SK-N-DZ (cell line): ENCODE measurements at regions not wholly inside any gene's neighbourhood (a gene's known extent, or its start where the extent isn't known, plus 50 kb on each side); places are given as distances from the start of the nearest gene placed in this dataset.

Source experiments
- DNase-seq: peaks from one replicate; pipeline ENCODE4 v3.0.0-alpha.2; 2015; ENCODE audit warnings: low spot score

DNA sequence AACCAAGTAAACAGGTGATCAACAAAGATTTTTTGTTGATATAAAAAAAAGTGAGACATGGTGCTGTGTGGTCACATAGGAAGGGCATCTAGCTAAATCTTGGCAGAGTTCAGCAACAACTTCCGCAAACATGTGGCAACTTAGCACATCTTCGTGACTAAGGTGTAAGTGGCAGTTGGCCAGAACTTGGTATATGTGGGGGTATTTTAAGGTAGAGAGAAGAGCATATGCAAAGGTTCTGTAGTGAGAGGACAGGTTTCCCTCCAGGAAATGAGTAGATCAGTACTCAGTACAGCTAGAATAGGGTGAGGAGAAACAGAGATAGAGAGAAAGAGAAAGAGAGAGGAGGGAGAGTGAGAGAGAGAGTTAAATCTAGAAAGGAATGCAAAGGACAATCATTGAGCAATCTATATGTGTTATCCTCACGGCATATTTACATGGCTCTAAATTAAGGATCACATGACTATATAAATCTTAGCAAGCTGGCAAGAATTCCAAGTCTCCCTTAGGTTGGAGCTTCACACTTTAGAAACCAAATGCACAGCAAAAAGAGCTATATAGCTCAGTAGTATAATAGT is 227.7 kb upstream of the HMGA2 start:
- no peak for DNase-seq

DNA sequence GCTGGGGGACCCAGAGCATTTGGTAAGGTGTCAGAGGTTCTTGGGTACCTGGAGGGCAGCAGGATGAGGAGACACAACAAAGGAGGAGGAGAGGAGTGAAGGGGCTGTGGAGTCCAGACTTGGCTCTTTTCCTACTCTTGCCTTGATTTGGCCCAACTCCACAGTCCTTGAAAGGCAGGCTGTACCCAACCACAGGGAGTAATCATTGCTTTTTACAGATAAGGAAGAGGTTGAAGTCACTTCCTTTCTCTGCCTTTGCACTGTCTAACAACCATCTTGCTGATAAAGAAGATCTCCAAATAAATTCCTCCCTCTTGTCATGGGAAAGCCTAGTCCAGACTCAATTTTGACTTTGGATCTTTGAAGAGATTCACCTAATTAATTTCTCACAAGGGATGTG is 226.8 kb upstream of the HMGA2 start:
- DNase-seq: no peak

DNA sequence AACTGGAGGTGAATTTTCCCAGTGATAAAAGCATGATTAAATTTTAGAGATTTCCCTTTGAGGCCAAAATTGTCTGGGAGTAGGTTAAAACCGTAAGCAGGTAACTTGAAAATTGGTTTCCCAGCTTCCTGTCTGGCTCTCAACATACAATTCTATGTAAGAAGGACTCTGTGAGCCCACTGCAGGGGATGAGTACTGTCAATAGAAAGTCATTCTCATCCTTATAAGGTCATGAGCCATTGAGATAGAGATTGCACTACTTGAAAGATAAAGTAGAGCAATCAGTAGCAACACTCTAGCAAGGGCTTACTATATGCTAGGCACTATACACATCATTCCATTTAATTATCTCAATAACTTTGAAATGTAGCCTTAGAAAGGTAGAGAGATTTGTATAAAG is 225.6 kb upstream of the HMGA2 start:
- no peak for DNase-seq

DNA sequence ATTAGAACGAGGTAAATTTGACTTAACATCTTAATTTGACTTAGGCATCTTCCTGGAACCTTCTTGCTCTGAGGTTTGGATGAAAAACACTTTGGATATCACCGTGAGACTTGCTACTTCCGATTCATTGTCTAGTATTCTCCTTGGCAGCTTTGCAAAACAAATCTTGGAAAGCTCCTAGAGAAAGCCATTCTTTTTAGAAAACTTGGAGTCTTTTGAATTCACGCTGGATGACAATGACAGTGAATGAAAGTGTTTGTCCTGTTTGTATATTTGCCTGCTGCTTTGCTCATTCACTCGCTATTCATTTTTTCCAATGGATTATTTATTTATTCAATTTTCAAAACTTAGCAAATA is 222.1 kb upstream of the HMGA2 start:
- no peak for DNase-seq

DNA sequence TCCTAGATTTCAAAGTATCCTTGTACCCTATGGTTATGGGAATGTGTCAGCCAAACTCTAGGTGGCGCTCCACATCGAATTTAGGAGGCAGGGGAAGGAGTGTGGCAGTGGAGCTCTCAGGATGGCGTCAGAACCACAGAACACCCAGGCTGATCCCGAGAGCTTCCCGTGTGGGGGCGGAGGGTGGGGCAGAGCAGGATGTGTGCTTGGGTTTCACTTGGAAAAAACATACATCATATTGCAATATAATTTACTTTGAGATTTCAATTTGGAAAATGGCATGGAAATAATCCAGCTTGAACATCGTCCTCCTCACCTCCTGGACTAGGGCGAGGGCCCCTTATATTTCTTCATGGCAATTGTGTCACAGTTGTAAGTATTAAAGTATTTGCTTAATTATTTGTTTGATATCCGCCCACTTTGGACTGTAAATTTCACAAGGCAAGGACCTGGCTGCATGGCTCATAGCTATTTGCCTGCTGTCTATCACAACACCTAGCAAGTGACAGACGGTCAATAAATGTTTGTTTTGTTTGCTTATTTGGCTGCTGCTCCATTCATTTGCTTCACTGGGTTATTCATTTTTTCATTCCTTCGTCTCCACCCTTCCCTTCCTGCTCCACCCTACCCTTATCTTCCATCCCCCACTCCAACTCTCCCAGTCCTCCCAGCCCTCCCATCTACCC is 221.5 kb upstream of the HMGA2 start:
- DNase-seq: no peak

DNA sequence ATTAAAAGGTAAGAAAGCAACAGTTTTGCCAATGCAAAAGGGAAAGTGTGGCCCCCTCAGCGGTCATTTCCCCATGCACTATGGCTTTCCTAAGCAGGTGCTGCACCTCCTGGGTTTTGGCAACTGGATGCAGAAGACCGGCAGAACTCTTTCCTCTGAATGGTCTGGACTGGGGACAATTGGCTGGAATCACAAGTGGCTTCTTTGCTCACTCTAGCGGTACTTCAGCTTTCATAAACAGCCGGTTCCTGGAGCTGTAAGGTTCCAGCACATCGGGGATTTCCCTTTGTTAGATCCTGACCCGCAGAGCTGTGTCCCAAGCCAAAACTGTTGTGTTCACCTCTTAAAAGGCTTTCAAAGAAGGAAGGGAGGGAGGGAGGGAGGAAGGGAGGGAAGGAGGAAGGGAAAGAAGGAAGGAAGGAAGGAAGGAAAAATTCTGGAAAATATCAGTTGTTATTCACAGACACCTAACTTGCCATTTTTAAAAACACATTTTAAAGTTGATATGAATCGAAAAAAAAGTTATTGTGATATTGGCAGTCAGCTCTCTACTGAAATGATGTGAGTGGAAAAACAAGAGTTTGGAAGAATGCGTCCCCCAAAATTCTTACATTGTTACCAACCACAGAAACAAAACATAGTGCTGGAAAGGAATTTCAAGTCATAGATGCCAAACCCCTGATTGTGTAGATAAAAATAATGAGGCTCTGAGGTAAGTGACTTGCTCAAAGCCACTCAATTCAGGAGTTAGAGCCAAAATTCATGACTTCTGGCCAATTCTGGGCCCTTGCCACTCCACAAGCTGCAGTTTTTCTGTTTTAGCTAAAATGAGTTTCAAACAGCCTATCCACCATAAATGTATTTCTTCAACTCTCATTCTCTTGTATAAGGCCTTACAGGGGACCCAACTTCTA is 220.6 kb upstream of the HMGA2 start:
- DNase-seq: no peak

DNA sequence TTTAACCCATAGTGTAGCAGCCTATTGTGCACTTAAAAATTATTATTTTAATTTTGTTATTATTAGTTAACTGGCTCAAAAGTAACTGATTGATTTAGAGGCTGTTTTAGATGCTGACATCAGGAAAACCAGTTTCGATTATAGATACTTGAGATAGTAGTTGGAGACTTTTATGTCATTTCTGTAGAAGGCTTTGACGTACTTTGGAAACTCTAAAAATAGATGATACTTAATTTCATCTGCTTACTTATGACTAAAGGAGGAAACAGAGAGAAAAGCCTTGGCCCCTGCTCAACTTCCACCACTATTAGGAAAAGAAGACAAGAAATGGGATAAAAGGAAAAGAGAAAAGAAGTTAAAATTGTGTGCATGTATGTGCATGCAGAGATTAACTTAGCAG is 219.3 kb upstream of the HMGA2 start:
- no peak for DNase-seq

DNA sequence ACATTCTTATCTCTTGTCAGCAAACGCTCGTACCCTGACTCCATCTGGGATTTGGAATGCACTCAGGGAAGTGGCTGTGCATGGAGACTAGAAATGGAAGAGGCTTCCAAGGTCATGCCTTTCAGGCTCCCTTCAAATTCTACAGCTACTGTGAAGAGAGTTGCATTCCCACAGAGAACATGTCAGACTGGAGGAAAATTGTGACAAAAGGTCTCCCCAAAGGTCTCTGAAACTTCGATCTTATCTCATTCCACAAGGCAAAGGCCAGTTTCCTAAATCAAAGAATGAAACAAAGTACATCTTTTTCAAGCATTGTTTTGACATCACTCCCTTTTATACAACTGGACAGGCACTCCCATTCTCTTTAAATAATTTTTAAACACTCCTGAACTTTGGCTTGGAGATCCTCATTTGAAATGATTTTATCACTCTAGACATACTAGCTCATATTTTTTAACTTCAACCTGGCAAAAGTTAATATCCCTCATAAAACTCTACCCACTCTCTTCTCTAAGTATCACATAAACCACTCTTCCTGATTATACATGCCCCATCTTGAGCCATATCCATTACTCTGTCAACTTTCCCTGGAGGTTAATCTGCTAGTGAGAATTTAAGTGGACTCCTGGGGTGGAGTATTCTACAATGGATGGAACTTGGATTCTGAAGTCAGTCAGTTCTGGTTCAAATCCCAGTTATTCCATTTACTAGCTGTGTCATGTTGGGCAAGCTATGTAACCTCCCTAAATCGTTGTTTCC is 218.1 kb upstream of the HMGA2 start:
- DNase-seq: no peak

DNA sequence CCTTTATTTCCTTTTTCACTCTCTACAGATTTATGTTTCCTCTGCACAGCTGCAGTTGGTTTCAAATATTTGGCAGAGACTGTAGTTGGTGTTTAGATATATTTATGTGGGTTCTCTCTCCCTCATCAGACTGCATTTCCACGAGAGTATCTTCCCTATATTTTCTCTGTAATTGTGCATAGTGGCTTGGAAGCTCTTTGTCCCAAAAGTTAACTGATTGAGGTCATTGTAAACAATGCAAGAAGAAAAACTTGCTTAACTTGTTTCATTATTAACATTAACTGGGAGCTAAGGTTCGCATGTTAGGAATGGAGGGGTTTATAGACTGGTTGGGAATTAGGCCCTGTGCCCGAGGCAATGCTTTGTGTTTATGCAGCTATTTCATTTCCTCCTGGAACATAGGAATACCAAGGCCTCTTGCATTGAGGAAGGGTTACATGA is 216.9 kb upstream of the HMGA2 start:
- no peak for DNase-seq

DNA sequence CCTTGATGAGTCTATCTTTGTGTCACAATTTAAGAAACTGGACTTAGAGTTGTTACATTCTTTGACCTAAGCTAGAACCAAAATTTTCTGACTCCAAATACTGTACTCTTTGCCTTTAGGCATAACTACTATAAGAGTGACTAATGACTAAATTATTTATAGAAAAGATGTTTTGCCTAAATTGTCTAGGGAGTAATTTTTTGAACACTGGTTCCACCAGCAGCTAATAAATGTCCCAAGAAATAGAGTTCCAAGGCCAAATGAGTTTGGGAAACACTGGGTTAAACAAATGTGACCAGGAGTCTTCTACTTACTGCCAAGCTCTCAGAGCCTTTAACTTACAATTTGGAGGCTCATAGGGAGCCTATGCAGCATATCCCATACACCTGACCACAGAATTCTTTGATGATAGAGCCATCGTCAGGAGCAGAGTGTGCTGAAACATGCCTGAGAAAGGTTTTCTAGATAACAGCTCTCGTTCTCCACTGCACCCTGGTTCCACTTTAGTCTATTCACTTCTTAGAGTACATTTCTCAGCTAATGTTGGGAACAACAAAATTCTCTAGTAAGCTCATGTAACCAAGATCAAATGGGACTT is 215.9 kb upstream of the HMGA2 start:
- no peak for DNase-seq

DNA sequence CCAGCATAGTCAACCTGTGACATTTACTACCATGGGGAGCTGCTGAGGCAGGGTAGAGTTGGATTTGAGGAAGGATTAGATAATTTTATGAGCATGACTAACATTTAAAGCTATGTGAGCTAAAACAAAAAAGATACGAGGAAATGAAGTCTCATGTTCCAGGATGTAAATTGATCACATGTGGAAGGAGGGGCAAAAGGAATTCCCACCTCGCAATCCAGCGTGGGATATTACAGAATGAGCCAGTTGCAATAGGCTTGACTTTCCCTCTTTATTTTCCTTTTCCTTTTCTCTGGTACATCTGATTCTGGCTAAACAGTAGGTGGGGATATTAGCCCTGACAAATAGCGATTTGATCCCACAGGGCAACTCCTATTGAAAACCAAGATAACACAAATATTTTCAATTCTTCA is 214.9 kb upstream of the HMGA2 start:
- DNase-seq: no peak

DNA sequence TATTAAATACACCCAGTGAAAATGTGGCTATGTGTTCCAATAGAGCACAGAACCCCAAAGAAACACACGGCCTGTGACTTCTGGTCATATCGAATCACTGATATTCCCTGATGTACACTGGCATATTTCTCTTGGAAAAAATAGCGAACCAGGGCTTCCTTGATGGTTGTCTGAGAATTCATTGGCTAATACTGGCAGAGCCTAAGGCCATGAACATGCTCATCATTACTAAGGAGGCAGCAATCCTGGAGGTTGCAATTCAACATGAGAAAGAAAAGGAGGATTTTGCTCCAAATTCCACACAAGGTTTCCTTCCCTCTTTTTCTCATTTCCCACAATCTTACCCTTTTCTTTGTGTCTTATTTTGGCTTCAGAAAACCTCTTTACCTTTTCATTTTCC is 212.9 kb upstream of the HMGA2 start:
- DNase-seq: no peak

DNA sequence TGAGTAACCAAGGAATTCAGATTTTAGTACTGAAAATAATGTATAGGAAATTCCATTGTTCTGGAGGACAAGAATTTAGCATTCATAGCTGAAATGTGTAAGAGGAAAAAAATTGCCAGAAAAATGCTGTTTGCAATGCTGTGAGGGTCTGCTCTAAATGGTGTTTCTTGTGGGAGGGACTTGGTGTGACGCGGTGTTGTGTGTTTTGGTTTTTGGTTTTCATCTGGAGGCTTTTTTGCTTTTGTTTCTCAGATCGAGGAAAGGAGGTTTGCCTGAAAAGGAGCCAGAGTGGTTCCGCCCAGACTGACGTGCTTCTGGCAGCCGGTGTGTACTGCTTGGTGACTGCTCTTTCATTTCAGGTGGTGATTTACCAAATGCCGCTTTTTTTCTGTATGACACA is 211.8 kb upstream of the HMGA2 start:
- DNase-seq: no peak

DNA sequence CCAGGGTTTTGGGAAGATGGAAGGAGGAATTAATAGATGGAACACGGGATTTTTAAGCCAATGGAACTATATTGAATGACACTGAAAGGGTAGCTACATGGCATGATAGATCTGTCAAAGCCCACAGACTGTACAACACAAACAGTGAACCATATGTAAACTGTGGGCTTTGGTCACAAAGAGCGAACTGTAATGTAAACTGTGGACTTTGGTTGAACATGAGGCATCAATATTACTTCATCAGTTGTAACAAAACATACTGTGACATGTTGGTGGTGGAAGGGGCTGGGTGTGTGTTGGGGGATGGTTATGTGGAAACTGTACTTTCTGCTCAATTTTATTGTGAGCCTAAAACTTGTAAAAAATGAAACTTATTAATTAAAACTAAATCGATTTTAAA is 210.6 kb upstream of the HMGA2 start:
- no peak for DNase-seq

DNA sequence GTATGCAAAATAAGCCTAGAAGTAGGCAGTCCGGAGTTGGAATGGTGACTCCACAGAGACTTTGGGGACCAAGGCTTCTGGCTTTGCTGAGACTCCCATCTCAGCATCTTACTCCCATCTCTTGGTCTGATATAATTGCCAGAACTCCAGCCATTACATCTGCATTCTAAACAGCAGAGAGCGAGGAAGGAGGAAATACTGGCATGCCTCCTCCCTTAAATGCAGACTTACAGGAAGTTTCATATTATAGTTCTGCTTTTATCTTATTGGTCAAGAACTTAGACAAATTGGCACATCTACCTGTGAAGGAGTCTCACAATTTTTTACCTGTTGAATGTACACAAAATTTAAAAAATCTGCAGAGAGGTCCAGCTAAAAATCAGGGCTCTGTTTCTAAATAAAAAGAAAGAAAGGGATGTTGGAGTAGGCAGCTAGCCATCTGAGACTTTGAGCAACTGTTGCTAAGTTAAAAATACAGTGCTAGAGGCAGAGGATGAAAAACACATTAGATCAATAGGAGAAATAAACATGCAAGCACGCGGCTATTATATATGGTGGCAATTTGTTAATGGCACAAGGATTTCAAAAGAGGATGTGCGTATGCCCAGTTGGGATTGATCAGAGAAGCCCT is 209.9 kb upstream of the HMGA2 start:
- DNase-seq: no peak

DNA sequence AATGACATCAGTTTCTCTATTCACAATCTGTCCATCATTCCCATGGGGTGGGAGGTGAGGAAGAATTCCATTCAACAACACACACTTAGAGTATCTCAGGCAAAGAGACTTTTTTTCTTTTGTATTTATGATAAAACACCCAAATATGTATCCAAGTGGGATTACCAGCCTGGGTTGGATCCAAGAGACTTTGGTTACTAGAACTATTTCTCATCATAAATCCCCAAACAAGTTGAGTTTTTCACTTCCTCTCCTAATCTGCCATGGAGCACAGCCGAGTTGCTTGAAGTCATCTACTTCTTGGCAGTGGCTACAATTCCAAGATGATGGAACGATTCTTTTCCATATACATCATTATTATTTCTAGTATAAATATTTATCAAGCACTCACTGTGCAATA is 209.2 kb upstream of the HMGA2 start:
- no peak for DNase-seq

DNA sequence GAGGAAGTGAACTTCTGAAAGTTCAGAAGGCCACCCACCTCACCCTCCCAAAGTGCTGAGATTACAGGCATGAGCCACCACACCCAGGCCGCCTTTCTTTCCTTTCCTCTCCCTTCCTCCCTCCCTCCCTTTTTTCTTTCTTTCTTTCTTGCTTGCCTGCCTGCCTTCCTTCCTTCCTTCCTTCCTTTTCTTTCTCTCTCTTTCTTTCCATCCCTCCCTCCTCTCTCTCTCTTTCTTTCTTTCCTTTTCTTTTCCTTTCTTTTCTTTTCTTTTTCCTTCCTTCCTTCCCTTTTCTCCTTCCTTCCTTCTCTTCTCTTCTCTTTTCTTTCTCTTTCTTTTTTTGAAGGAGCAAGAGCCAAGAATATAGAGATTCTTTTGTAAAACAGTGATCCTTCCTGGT is 208.3 kb upstream of the HMGA2 start:
- DNase-seq: no peak

DNA sequence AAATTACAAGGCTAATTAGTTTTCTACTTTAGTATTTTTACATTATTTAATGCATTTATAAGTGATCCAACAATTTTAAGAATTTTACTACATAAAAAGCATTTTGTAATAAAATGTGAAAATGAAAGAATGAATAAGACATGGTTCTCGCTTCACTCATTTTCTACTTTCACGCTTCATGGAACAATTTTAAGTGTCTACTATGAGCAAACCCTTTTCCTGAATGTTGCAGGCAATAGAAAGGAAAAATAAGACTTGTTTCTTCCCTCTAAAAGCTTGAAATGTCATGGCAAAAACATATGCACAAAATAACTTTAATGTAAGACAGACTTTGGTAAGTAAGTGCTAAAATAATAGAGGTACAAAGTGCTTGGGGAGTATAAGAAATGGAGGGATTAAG is 205.7 kb upstream of the HMGA2 start:
- no peak for DNase-seq

DNA sequence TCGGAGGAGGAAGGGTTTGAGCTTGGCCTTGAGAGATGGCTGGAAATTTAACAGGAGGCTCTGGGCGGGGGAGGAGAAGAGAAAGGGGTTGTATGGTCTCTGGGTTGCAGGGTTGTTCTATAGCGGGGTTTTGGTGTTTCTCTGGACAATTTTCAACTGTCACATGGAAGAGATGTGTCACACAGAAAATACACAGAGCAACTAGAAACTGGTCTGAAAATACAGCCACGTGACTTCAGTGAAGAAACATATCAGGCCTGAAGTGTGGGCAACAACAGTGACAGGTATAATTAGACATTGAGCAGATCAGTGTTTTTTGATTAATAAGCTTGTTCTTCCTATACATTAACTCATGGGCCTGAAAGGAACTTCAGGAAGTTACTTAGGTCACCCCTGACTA is 205.3 kb upstream of the HMGA2 start:
- no peak for DNase-seq

DNA sequence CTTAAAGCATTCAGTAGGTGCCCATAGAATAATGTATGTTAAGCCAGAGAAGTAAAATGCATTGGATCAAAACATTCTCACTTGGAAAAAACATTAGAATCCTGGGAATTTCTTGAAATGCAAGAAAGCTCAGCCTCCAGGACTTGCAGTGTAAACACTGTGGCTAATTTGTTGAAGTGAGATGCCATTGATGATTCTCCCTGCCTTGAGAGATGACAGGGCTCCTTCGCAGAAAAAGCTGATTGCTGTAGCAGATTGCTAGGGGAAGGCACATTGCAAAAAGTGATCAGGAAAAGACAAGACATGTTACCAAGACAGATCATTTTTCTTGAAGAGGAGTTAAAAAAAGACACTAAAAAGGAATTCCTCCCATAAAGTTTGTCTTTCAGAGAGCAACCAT is 204.2 kb upstream of the HMGA2 start:
- DNase-seq: no peak

DNA sequence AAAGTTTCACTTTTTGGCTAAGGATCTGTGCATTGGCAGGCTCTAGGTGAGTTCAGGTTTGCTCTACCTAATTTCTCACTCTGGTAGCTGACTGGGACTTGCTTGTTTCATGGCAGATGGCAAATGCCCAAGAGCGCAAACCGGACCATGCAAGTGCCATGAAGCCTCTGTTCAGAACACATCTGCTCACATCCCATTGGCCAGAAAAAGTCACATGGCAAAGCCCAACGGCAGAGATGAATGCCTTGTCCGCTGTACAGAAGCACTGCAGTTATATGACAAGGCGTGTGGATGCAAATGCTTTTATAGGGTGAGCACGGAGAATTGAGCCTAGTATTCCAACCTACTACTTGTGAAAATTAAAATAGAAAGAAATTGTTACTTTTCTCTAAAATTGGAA is 202.2 kb upstream of the HMGA2 start:
- DNase-seq: no peak
